GM12864 (cell line): ENCODE measurements at regions not wholly inside any gene's neighbourhood (a gene's known extent, or its start where the extent isn't known, plus 50 kb on each side); places are given as distances from the start of the nearest gene placed in this dataset.

Source experiments
- DNase-seq: peaks from one replicate; pipeline ENCODE4 v3.0.0-alpha.2; 2011; ENCODE audit warnings: low read depth
- H3K4me3 ChIP-seq: 2 replicates; pipeline ENCODE4 v1.5.1; 2011; ENCODE audit warnings: mild to moderate bottlenecking, low read depth, low read length, control low read depth
- TF ChIP-seq, protein P1 (sequence below): IDR thresholded peaks from 2 replicates; pipeline ENCODE4 v1.5.1; 2011; ENCODE audit warnings: low read depth, mild to moderate bottlenecking, moderate library complexity, low read length, control low read depth, inconsistent platforms; ENCODE audit errors: missing control alignments

DNA sequence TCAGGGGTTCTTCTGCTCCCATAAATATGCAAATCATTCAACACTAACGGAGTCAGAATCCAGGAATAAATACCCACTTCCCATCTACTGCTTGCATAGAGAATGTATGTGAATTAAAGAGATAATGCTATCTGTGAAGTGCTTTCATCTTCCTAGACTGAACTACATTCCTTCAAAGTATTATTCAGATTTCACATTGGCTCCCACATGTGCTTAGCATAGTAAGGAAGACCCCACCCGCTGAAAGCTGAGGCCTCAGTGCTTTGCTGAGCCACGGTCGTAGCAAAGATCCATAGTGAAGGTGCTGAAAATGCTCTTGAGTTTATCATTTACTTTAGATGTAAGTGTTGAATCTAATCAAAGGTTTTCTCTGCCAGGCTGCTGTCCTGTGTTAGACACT is 97.0 kb upstream of the SPACA1 start:
- no peak overlapping the region for H3K4me3 ChIP-seq
- TF ChIP-seq, protein P1, sequence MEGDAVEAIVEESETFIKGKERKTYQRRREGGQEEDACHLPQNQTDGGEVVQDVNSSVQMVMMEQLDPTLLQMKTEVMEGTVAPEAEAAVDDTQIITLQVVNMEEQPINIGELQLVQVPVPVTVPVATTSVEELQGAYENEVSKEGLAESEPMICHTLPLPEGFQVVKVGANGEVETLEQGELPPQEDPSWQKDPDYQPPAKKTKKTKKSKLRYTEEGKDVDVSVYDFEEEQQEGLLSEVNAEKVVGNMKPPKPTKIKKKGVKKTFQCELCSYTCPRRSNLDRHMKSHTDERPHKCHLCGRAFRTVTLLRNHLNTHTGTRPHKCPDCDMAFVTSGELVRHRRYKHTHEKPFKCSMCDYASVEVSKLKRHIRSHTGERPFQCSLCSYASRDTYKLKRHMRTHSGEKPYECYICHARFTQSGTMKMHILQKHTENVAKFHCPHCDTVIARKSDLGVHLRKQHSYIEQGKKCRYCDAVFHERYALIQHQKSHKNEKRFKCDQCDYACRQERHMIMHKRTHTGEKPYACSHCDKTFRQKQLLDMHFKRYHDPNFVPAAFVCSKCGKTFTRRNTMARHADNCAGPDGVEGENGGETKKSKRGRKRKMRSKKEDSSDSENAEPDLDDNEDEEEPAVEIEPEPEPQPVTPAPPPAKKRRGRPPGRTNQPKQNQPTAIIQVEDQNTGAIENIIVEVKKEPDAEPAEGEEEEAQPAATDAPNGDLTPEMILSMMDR = no peak
- DNase-seq = no peak

DNA sequence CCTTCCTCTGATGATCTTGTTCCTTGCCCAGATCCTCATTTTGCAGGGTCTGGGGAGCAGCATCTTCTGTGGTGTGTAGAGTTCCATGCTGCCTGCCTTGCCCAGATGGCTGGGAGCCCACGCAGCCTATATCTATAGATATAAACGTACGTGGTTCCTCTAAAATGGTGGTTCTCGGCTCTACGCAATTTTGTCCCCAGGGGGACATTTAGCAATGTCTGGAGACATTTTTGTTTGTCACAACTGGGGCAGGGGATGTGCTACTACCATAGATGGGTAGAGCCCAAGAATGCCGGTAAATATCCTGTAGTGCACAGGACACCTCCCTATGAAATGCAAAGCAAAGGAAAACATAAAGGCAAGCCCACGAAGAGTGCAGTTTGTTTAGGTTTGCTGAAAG is 98.4 kb upstream of the SPACA1 start:
- no peak for DNase-seq
- TF ChIP-seq, protein P1 = no peak
- H3K4me3 ChIP-seq = no peak overlapping the region

DNA sequence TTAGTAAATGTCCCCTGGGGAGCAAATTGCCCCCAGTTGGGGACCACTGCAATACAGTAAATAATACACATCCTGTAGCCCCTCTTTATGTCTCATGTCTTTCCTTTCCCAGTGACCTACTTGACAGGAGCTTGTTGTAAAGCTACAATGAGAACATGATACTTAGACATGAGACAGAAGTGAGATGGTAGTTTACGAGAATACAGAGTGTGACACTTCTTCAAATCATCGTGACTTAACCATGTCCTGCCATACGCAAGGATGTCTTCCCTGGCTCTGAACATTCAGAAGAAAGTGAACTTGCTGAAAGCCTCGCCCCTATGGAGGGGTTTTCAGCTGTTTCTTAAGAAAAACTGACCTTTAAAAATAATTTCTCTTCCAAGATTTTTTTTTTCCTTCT is 101.0 kb upstream of the SPACA1 start:
- TF ChIP-seq, protein P1 = no peak
- no peak overlapping the region for H3K4me3 ChIP-seq
- no peak for DNase-seq

DNA sequence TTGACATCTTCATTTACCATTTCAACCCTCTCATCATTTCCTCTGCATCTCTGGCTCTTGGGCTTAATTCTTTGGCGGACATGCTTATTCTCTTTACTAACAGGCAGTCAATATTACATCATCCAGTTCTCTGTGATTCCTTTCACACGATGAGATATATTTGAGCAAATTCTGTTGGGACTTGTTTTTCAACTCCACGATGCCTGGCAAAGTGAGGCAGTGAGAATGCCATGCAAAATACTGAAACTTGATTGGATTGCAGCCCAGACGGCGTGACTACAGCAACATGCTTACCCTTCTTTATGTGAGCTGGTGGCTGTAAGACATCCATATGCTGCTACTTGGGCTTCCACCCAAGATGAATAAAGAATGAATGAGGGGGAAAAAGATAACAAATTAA is 101.7 kb upstream of the SPACA1 start:
- no peak overlapping the region for H3K4me3 ChIP-seq
- DNase-seq = no peak
- TF ChIP-seq, protein P1 = no peak

DNA sequence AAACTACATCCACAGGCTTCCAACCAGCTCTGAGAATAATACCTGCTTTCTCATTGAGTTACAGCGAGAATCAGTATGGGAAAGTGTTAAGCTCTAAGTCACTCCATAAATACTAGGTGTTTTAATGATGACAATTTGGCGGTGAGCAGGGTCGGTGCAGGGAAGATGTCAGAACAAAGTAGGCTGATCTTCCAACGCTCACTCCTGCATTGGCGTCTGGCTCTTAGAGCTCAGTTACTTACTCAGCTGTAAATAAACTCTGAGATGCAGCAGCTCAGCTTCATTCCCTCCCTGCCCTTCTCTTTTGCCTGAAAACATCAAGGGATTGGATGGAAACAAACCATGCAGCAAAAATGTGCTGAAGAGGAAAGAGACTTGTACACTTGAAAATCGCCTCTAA is 102.5 kb upstream of the SPACA1 start:
- H3K4me3 ChIP-seq = no peak overlapping the region
- TF ChIP-seq, protein P1 = no peak
- DNase-seq = no peak

DNA sequence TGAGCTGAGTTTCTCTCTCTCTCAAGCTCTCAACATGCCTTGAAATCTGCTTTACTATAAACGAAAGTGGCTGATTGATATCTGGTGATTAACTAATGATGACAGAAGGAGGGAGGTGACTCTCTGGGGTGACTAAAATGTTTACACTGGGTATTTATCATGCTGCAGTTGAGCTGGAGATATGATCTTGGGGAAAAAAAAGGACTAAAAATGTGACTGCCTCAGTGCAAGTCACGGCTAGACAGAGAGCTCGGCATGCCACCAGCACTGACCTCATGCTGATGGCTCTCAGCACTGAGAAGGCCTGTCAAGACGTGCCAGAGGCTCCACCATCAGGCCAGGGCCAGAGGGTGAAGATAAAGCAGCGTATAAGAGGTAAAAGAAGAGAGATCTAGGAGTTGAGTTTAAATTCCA is 103.1 kb upstream of the SPACA1 start:
- TF ChIP-seq, protein P1 = peak; percentile 15
- DNase-seq = no peak
- H3K4me3 ChIP-seq = no peak overlapping the region

DNA sequence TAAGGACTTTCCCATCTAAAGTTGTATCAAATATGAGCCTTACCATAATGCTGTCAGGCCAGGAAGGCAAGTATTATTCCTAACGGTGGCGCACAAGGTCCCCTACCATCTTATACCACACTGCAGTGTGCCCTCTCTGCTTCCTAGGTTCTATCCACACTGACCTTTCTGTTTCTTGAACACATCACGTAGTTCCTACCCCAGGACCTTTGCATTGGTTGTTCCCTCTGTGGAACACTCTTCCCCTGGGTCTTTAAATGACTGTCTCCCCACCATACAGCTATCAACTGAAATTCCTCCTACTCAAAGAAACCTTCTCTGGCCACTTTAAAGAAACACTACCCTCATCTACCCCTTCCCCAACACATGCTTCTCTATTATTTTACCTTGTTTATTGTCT is 104.5 kb upstream of the SPACA1 start:
- no peak for DNase-seq
- no peak overlapping the region for H3K4me3 ChIP-seq
- TF ChIP-seq, protein P1 = no peak
